H9 (cell line): ENCODE measurements at regions not wholly inside any gene's neighbourhood (a gene's known extent, or its start where the extent isn't known, plus 50 kb on each side); places are given as distances from the start of the nearest gene placed in this dataset.

Experiments used
- DNase-seq: peaks from one replicate; pipeline ENCODE4 v3.0.0-alpha.2; 2017
- H2AFZ ChIP-seq: one replicate; pipeline ENCODE4 v1.6.1; 2013; ENCODE audit warnings: mild to moderate bottlenecking, low read length, control low read depth, moderate library complexity
- H2AK5ac ChIP-seq: 2 replicates; pipeline ENCODE4 v1.6.1; 2013; ENCODE audit warnings: low read length, control low read depth, mixed read lengths; ENCODE audit not compliant: insufficient read length
- H2BK120ac ChIP-seq: one replicate; pipeline ENCODE4 v1.6.1; 2013; ENCODE audit warnings: low read depth, mild to moderate bottlenecking, low read length, control low read depth, inconsistent platforms; ENCODE audit not compliant: poor library complexity, severe bottlenecking
- H2BK12ac ChIP-seq: 2 replicates; pipeline ENCODE4 v1.6.1; 2013; ENCODE audit warnings: low read length, control low read depth, mixed read lengths, low read depth; ENCODE audit not compliant: insufficient read length
- H2BK15ac ChIP-seq: 2 replicates; pipeline ENCODE4 v1.6.1; 2013; ENCODE audit warnings: low read depth, low read length, control low read depth
- H2BK20ac ChIP-seq: one replicate; pipeline ENCODE4 v1.6.1; 2013; ENCODE audit warnings: low read depth, mild to moderate bottlenecking, low read length, control low read depth, inconsistent platforms; ENCODE audit not compliant: poor library complexity, severe bottlenecking
- H2BK5ac ChIP-seq: 2 replicates; pipeline ENCODE4 v1.6.1; 2013; ENCODE audit warnings: low read length, control low read depth, mixed read lengths; ENCODE audit not compliant: insufficient read length
- H3K14ac ChIP-seq: 2 replicates; pipeline ENCODE4 v1.6.1; 2013; ENCODE audit warnings: low read length, control low read depth; ENCODE audit not compliant: insufficient read depth
- H3K18ac ChIP-seq: 2 replicates; pipeline ENCODE4 v1.6.1; 2013; ENCODE audit warnings: low read depth, mild to moderate bottlenecking, mixed read lengths, low read length, control low read depth; ENCODE audit not compliant: insufficient read length
- H3K23ac ChIP-seq: 2 replicates; pipeline ENCODE4 v1.6.1; 2013; ENCODE audit warnings: low read length, control low read depth, mixed read lengths, low read depth; ENCODE audit not compliant: insufficient read length
- H3K23me2 ChIP-seq: 2 replicates; pipeline ENCODE4 v1.6.1; 2013; ENCODE audit warnings: low read depth, mild to moderate bottlenecking, mixed read lengths, low read length, control low read depth; ENCODE audit not compliant: insufficient read length, poor library complexity, severe bottlenecking
- H3K27ac ChIP-seq: 2 replicates; pipeline ENCODE4 v1.5.1; 2013; ENCODE audit warnings: low read length, control low read depth, mixed read lengths, low read depth; ENCODE audit not compliant: insufficient read length
- H3K27me3 ChIP-seq: 2 replicates; pipeline ENCODE4 v1.6.1; 2013; ENCODE audit warnings: low read length, control low read depth, inconsistent platforms; ENCODE audit not compliant: insufficient read depth
- H3K4ac ChIP-seq: 2 replicates; pipeline ENCODE4 v1.6.1; 2013; ENCODE audit warnings: low read depth, mild to moderate bottlenecking, control low read depth, inconsistent platforms, low read length, moderate library complexity
- H3K4me1 ChIP-seq: 2 replicates; pipeline ENCODE4 v1.6.1; 2013; ENCODE audit warnings: low read length, control low read depth, inconsistent platforms; ENCODE audit not compliant: insufficient read depth
- H3K4me2 ChIP-seq: 2 replicates; pipeline ENCODE4 v1.6.1; 2013; ENCODE audit warnings: low read length, control low read depth, mixed read lengths; ENCODE audit not compliant: insufficient read length, insufficient read depth
- H3K56ac ChIP-seq: 2 replicates; pipeline ENCODE4 v1.6.1; 2013; ENCODE audit warnings: low read depth, mild to moderate bottlenecking, mixed read lengths, low read length, control low read depth; ENCODE audit not compliant: insufficient read length
- H3K79me1 ChIP-seq: 2 replicates; pipeline ENCODE4 v1.6.1; 2013; ENCODE audit warnings: low read depth, mild to moderate bottlenecking, moderate library complexity, low read length, control low read depth, inconsistent platforms; ENCODE audit not compliant: insufficient read depth, poor library complexity, severe bottlenecking
- H3K79me2 ChIP-seq: 2 replicates; pipeline ENCODE4 v1.6.1; 2013; ENCODE audit warnings: low read length, control low read depth, inconsistent platforms; ENCODE audit not compliant: insufficient read depth
- H3K9ac ChIP-seq: 2 replicates; pipeline ENCODE4 v1.6.1; 2013; ENCODE audit warnings: low read length, control low read depth, mixed read lengths; ENCODE audit not compliant: insufficient read length; ENCODE audit errors: extremely low read depth
- H3K9me3 ChIP-seq: one replicate; pipeline ENCODE4 v1.6.1; 2013; ENCODE audit warnings: low read depth, low read length, inconsistent platforms; ENCODE audit not compliant: control insufficient read depth
- H3T11ph ChIP-seq: one replicate; pipeline ENCODE4 v1.6.1; 2013; ENCODE audit warnings: mild to moderate bottlenecking, low read length, control low read depth, inconsistent platforms
- H4K20me1 ChIP-seq: one replicate; pipeline ENCODE4 v1.6.1; 2013; ENCODE audit not compliant: control insufficient read depth, insufficient read length, insufficient read depth
- H4K5ac ChIP-seq: 2 replicates; pipeline ENCODE4 v1.6.1; 2013; ENCODE audit warnings: low read depth, mild to moderate bottlenecking, mixed read lengths, low read length, control low read depth; ENCODE audit not compliant: insufficient read length
- H4K8ac ChIP-seq: replicated peaks from 2 replicates; pipeline ENCODE4 v1.6.1; 2013; ENCODE audit warnings: low read length, control low read depth, mixed read lengths, low read depth; ENCODE audit not compliant: insufficient read length
- H4K91ac ChIP-seq: 2 replicates; pipeline ENCODE4 v1.6.1; 2013; ENCODE audit warnings: low read depth, mild to moderate bottlenecking, moderate library complexity, mixed read lengths, low read length, control low read depth; ENCODE audit not compliant: insufficient read length
- H3K27ac Mint-ChIP-seq, 3 experiments: 2 replicates in 2 of 3; 3 replicates in 1 of 3; pipeline ENCODE4 v1.8.0; 2020 to 2021; ENCODE audit warnings: mixed read lengths in 3 of 3, mild to moderate bottlenecking in 1 of 3, moderate library complexity in 1 of 3
- H3K27me3 Mint-ChIP-seq: 2 replicates; pipeline ENCODE4 v1.8.0; 2021; ENCODE audit warnings: low read depth, mild to moderate bottlenecking, moderate library complexity, mixed read lengths
- H3K36me3 Mint-ChIP-seq, 3 experiments: 2 replicates in 2 of 3; 3 replicates in 1 of 3; pipeline ENCODE4 v1.8.0; 2020 to 2021; ENCODE audit warnings: low read depth in 3 of 3, mixed read lengths in 3 of 3; ENCODE audit not compliant: insufficient read depth in 1 of 3
- H3K4me1 Mint-ChIP-seq, 2 experiments: 2 replicates each; pipeline ENCODE4 v1.8.0; 2020; ENCODE audit warnings: mixed read lengths in 2 of 2
- H3K4me3 Mint-ChIP-seq, 2 experiments: 2 replicates in 1 of 2; 3 replicates in 1 of 2; pipeline ENCODE4 v1.8.0; 2020 to 2021; ENCODE audit warnings: mild to moderate bottlenecking in 2 of 2, mixed read lengths in 2 of 2, moderate library complexity in 1 of 2
- H3K9me3 Mint-ChIP-seq, 2 experiments: 2 replicates in 1 of 2; 3 replicates in 1 of 2; pipeline ENCODE4 v1.8.0; 2020; ENCODE audit warnings: mild to moderate bottlenecking in 2 of 2, mixed read lengths in 2 of 2, moderate library complexity in 1 of 2
- WGBS: extraction: QIAGEN DNeasy Blood & Tissue Kit; methylation state at CpG from one replicate; pipeline ENCODE4 v1.1.7; 2013; ENCODE audit warnings: missing lambda C conversion rate, low lambda C conversion rate, mixed read lengths; ENCODE audit not compliant: insufficient read length; ENCODE audit errors: extremely low coverage; 5-methylcytosine and 5-hydroxymethylcytosine counted together
- TF ChIP-seq, protein P1 (sequence below): fragments of 200-600 bp; sonication (generic); conservative IDR thresholded peaks from 3 replicates; pipeline ENCODE4 v1.8.0; 2021; ENCODE audit warnings: antibody characterized with exemption, mild to moderate bottlenecking

- Histone ChIP-seq H3K56ac (no peak overlapping the region), H2BK12ac (no peak overlapping the region), H2BK120ac (no peak overlapping the region), H2AFZ (no peak overlapping the region), H3K9me3 (no peaks in the 10 kb centered on the region), H4K8ac (no peak overlapping the region), H3K4me2 (no peak overlapping the region), H2BK5ac (no peak overlapping the region), H3K9ac (no peak overlapping the region), H3K23ac (no peak overlapping the region), H4K91ac (no peak overlapping the region), H3K27ac (no peak overlapping the region), H2BK20ac (no peak overlapping the region), H3K79me2 (no peaks in the 10 kb centered on the region), H3K4me1 (no peaks in the 10 kb centered on the region), H3K4ac (no peak overlapping the region), H4K5ac (no peak overlapping the region), H3K14ac (no peak overlapping the region), H2AK5ac (no peak overlapping the region), H3K79me1 (no peaks in the 10 kb centered on the region), H3T11ph (no peak overlapping the region), H4K20me1 (no peaks in the 10 kb centered on the region), H2BK15ac (no peak overlapping the region), H3K23me2 (no peaks in the 10 kb centered on the region), H3K27me3 (no peaks in the 10 kb centered on the region), H3K18ac (no peak overlapping the region)
- WGBS = no CpG with 5 or more reads among the region's 9 CpGs
- Mint-ChIP-seq H3K9me3 (no peaks in the 10 kb centered on the region), H3K27me3 (no peaks in the 10 kb centered on the region), H3K36me3 (no peaks in the 10 kb centered on the region), H3K4me1 (no peaks in the 10 kb centered on the region), H3K27ac (no peak overlapping the region), H3K4me3 (no peak overlapping the region)
- DNase-seq = no peak
- TF ChIP-seq, protein P1, sequence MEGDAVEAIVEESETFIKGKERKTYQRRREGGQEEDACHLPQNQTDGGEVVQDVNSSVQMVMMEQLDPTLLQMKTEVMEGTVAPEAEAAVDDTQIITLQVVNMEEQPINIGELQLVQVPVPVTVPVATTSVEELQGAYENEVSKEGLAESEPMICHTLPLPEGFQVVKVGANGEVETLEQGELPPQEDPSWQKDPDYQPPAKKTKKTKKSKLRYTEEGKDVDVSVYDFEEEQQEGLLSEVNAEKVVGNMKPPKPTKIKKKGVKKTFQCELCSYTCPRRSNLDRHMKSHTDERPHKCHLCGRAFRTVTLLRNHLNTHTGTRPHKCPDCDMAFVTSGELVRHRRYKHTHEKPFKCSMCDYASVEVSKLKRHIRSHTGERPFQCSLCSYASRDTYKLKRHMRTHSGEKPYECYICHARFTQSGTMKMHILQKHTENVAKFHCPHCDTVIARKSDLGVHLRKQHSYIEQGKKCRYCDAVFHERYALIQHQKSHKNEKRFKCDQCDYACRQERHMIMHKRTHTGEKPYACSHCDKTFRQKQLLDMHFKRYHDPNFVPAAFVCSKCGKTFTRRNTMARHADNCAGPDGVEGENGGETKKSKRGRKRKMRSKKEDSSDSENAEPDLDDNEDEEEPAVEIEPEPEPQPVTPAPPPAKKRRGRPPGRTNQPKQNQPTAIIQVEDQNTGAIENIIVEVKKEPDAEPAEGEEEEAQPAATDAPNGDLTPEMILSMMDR = no peak
These were observed 817.3 kb upstream of the API5 start for GRCh38 chr11:42494459-42494858.
